ENCODE measurements at regions not wholly inside any gene's neighbourhood (a gene's known extent, or its start where the extent isn't known, plus 50 kb on each side); places are given as distances from the start of the nearest gene placed in this dataset.

DNA sequence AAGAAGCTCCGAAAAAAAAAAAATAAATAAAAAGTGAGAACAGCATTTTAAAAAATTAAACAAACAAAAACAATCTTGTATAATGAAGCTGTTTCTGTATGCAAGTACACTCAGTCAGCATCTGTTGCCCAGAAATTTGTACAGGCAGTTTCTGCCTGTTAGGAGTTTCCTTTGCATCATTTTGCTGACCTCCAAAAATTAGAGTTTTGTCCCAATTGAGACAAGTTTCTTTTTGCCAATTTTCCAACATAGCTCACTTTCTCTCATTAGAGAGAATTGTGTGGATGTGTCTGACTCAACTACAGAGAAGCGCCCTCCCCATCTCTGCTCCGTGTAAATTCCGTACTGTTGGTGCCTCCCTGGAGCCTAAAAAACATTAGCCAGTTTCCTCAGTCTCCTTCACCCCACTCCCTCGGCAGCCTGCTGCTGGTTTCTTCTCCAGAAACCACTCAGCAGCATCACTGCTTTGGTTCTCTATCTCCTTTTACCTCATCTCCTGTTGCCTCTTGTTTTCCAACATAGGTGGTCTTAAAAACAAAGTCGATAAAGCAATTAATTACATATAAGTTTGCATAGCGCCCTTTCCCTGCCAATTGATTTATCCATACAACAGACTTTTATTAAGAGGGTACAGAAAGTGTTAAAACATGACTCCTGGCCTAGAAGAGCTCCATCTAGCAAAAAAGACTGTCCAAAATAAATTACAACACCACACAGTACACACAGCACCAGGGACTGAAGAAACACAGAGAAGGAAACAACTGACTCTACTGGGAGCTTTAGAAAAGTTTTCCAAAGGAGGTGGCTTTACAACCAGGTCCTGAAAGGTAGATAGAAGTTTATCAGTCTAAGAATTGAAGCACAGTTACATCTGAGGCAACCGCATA, 286.7 kb downstream of the SHOX2 start:
- DNase-seq (ENCODE audit: low read depth) = no peak
- no peak overlapping the region for H3K4me3 ChIP-seq (ENCODE audit: low read depth, low read length)
- TF ChIP-seq POLR2A (IDR thresholded peaks at IDR 0.05; ENCODE audit: extremely low read depth, insufficient read length) (no peak), MYC (IDR thresholded peaks at IDR 0.05; ENCODE audit: low read depth, low read length) (no peak), MAX (IDR thresholded peaks at IDR 0.05; ENCODE audit: low read depth, low read length) (no peak)
- TF ChIP-seq, protein P1, sequence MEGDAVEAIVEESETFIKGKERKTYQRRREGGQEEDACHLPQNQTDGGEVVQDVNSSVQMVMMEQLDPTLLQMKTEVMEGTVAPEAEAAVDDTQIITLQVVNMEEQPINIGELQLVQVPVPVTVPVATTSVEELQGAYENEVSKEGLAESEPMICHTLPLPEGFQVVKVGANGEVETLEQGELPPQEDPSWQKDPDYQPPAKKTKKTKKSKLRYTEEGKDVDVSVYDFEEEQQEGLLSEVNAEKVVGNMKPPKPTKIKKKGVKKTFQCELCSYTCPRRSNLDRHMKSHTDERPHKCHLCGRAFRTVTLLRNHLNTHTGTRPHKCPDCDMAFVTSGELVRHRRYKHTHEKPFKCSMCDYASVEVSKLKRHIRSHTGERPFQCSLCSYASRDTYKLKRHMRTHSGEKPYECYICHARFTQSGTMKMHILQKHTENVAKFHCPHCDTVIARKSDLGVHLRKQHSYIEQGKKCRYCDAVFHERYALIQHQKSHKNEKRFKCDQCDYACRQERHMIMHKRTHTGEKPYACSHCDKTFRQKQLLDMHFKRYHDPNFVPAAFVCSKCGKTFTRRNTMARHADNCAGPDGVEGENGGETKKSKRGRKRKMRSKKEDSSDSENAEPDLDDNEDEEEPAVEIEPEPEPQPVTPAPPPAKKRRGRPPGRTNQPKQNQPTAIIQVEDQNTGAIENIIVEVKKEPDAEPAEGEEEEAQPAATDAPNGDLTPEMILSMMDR (IDR thresholded peaks at IDR 0.05; ENCODE audit: low read depth, low read length) = no peak

GRCh38 chr3:157816896-157817295, 289.3 kb downstream of the SHOX2 start:
- no peak for DNase-seq (ENCODE audit: low read depth)
- TF ChIP-seq, protein P1 (IDR thresholded peaks at IDR 0.05; ENCODE audit: low read depth, low read length) = no peak
- TF ChIP-seq MYC (IDR thresholded peaks at IDR 0.05; ENCODE audit: low read depth, low read length) (no peak), POLR2A (IDR thresholded peaks at IDR 0.05; ENCODE audit: extremely low read depth, insufficient read length) (no peak), MAX (IDR thresholded peaks at IDR 0.05; ENCODE audit: low read depth, low read length) (no peak)
- H3K4me3 ChIP-seq (ENCODE audit: low read depth, low read length) = no peak overlapping the region

DNA sequence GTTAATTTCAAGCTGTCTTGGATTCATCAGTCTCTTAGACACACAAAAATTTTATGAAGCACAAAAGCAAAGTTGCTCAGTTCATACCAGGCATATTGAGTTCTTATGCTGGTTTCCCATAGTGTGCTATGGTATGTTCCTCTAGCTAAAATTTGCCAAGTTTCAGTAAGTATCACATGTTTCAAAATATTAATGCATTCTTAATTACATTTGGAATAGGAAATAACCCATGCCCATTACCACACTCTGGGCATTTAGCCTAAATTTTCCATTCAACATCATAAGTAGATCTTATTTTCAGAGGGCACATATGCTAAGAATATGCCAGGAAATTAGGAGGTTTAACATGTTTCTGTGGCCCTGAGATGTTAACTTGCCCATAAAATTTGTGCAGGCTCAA, 289.9 kb downstream of the SHOX2 start:
- no peak for TF ChIP-seq POLR2A (IDR thresholded peaks at IDR 0.05; ENCODE audit: extremely low read depth, insufficient read length)
- no peak for TF ChIP-seq MAX (IDR thresholded peaks at IDR 0.05; ENCODE audit: low read depth, low read length)
- TF ChIP-seq, protein P1 (IDR thresholded peaks at IDR 0.05; ENCODE audit: low read depth, low read length) = no peak
- TF ChIP-seq MYC (IDR thresholded peaks at IDR 0.05; ENCODE audit: low read depth, low read length) = no peak
- H3K4me3 ChIP-seq (ENCODE audit: low read depth, low read length) = no peak overlapping the region
- no peak for DNase-seq (ENCODE audit: low read depth)

GRCh38 chr3:157815739-157816138, 290.5 kb downstream of the SHOX2 start:
- no peak for DNase-seq (ENCODE audit: low read depth)
- TF ChIP-seq POLR2A (IDR thresholded peaks at IDR 0.05; ENCODE audit: extremely low read depth, insufficient read length) = no peak
- TF ChIP-seq MYC (IDR thresholded peaks at IDR 0.05; ENCODE audit: low read depth, low read length) = no peak
- no peak for TF ChIP-seq MAX (IDR thresholded peaks at IDR 0.05; ENCODE audit: low read depth, low read length)
- TF ChIP-seq, protein P1 (IDR thresholded peaks at IDR 0.05; ENCODE audit: low read depth, low read length) = no peak
- H3K4me3 ChIP-seq (ENCODE audit: low read depth, low read length) = no peak overlapping the region

DNA sequence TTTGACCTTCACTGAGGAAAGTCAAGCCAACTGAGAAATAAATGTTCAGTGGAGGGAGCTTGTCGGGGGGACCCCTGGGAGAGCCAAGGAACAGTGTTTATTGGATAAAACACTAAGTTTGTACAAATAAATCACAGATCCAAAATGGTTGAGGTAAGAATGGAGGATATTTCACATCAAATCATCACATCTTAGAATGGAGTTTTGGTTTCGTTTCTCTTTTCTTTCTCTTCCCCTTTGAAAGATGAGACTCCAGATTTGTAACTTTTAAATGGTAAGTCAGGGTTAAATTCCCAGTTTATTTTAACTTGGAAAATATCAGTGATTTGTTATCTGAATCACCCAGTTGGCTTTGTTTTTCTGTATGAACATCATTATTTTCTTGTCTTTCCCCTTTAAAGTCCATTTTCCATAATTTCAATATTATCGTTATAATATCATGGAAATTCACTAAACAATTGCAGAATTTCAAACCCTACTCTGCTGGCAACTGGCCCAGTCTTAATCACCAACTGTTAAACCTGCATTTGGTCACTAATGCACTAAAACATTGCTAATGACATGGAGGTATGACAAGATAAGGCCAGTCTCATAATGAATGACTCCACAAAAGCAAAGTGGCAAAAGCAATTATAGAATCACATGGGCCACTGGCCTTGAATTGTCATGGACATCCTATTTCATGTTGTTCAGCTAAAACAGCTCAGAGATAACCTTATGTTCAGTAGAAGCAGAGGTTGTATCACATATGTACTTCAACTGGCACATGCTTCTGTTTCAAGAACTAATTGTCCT, 295.1 kb downstream of the SHOX2 start:
- no peak for TF ChIP-seq MAX (IDR thresholded peaks at IDR 0.05; ENCODE audit: low read depth, low read length)
- TF ChIP-seq MYC (IDR thresholded peaks at IDR 0.05; ENCODE audit: low read depth, low read length) = no peak
- TF ChIP-seq POLR2A (IDR thresholded peaks at IDR 0.05; ENCODE audit: extremely low read depth, insufficient read length) = no peak
- TF ChIP-seq, protein P1 (IDR thresholded peaks at IDR 0.05; ENCODE audit: low read depth, low read length) = no peak
- DNase-seq (ENCODE audit: low read depth) = no peak
- H3K4me3 ChIP-seq (ENCODE audit: low read depth, low read length) = no peak overlapping the region
